ENCODE measurements at regions not wholly inside any gene's neighbourhood (a gene's known extent, or its start where the extent isn't known, plus 50 kb on each side); places are given as distances from the start of the nearest gene placed in this dataset.

GRCh38 chr5:164610374-164610773 lies 1105.0 kb downstream of the MAT2B start:
- Histone ChIP-seq H3K9me3 (ENCODE audit: low read length) (no peaks in the 10 kb centered on the region), H3F3A (ENCODE audit: insufficient read depth, low read length) (no peaks in the 10 kb centered on the region), H3K9me2 (ENCODE audit: low read depth, low read length) (no peaks in the 10 kb centered on the region), H3K36me3 (ENCODE audit: insufficient read depth, low read length) (no peaks in the 10 kb centered on the region), H3K9ac (ENCODE audit: low read length) (no peak overlapping the region), H3K27ac (ENCODE audit: low read depth, low read length, poor library complexity, severe bottlenecking) (no peak overlapping the region), H3K4me3 (ENCODE audit: low read depth, low read length, poor library complexity, severe bottlenecking) (no peak overlapping the region), H3K79me2 (ENCODE audit: insufficient read depth, low read length) (no peaks in the 10 kb centered on the region), H3K27me3 (ENCODE audit: insufficient read depth, low read length) (no peaks in the 10 kb centered on the region), H4K20me1 (ENCODE audit: insufficient read depth, low read length) (no peaks in the 10 kb centered on the region), H3K4me1 (ENCODE audit: insufficient read depth, low read length, severe bottlenecking) (no peaks in the 10 kb centered on the region), H3K4me2 (ENCODE audit: low read length) (no peak overlapping the region), H2AFZ (ENCODE audit: low read length) (no peak overlapping the region)
- TF ChIP-seq CTCF (IDR thresholded peaks at IDR 0.05; ENCODE audit: low read length) (no peak), EZH2 (IDR thresholded peaks at IDR 0.05; ENCODE audit: borderline replicate concordance, low read length) (no peak)

GRCh38 chr5:164614707-164615106 lies 1109.3 kb downstream of the MAT2B start:
- Histone ChIP-seq H2AFZ (ENCODE audit: low read length) (no peak overlapping the region), H3K9me2 (ENCODE audit: low read depth, low read length) (no peaks in the 10 kb centered on the region), H4K20me1 (ENCODE audit: insufficient read depth, low read length) (no peaks in the 10 kb centered on the region), H3F3A (ENCODE audit: insufficient read depth, low read length) (no peaks in the 10 kb centered on the region), H3K79me2 (ENCODE audit: insufficient read depth, low read length) (no peaks in the 10 kb centered on the region), H3K27ac (ENCODE audit: low read depth, low read length, poor library complexity, severe bottlenecking) (no peak overlapping the region), H3K9ac (ENCODE audit: low read length) (no peak overlapping the region), H3K4me2 (ENCODE audit: low read length) (no peak overlapping the region), H3K27me3 (ENCODE audit: insufficient read depth, low read length) (no peaks in the 10 kb centered on the region), H3K36me3 (ENCODE audit: insufficient read depth, low read length) (no peaks in the 10 kb centered on the region), H3K4me3 (ENCODE audit: low read depth, low read length, poor library complexity, severe bottlenecking) (no peak overlapping the region), H3K9me3 (ENCODE audit: low read length) (no peaks in the 10 kb centered on the region), H3K4me1 (ENCODE audit: insufficient read depth, low read length, severe bottlenecking) (no peaks in the 10 kb centered on the region)
- TF ChIP-seq CTCF (IDR thresholded peaks at IDR 0.05; ENCODE audit: low read length) (no peak), EZH2 (IDR thresholded peaks at IDR 0.05; ENCODE audit: borderline replicate concordance, low read length) (no peak)

GRCh38 chr5:164617290-164617689 lies 1111.9 kb downstream of the MAT2B start:
- no peak for TF ChIP-seq EZH2 (IDR thresholded peaks at IDR 0.05; ENCODE audit: borderline replicate concordance, low read length)
- TF ChIP-seq CTCF (IDR thresholded peaks at IDR 0.05; ENCODE audit: low read length): no peak
- no peaks in the 10 kb centered on the region for H3K79me2 ChIP-seq (ENCODE audit: insufficient read depth, low read length)
- no peak overlapping the region for H2AFZ ChIP-seq (ENCODE audit: low read length)

More at GRCh38 chr5:164617290-164617689, 1111.9 kb downstream of the MAT2B start:
- Histone ChIP-seq H3K9me2 (ENCODE audit: low read depth, low read length) (no peaks in the 10 kb centered on the region), H3F3A (ENCODE audit: insufficient read depth, low read length) (no peaks in the 10 kb centered on the region), H4K20me1 (ENCODE audit: insufficient read depth, low read length) (no peaks in the 10 kb centered on the region), H3K4me2 (ENCODE audit: low read length) (no peak overlapping the region), H3K4me1 (ENCODE audit: insufficient read depth, low read length, severe bottlenecking) (no peaks in the 10 kb centered on the region), H3K9ac (ENCODE audit: low read length) (no peak overlapping the region), H3K27me3 (ENCODE audit: insufficient read depth, low read length) (no peaks in the 10 kb centered on the region), H3K4me3 (ENCODE audit: low read depth, low read length, poor library complexity, severe bottlenecking) (no peak overlapping the region), H3K9me3 (ENCODE audit: low read length) (no peaks in the 10 kb centered on the region), H3K27ac (ENCODE audit: low read depth, low read length, poor library complexity, severe bottlenecking) (no peak overlapping the region), H3K36me3 (ENCODE audit: insufficient read depth, low read length) (no peaks in the 10 kb centered on the region)
